ENCODE measurements at regions not wholly inside any gene's neighbourhood (a gene's known extent, or its start where the extent isn't known, plus 50 kb on each side); places are given as distances from the start of the nearest gene placed in this dataset.
"Not testable (repeated sequence)": the region's sequence is repeated elsewhere in the genome, so short reads cannot be mapped to it uniquely, and the experiment has no call there.

- no peak for DNase-seq
Observed at GRCh38 chr21:20215959-20216358, 782.2 kb upstream of the NCAM2 start.

DNA sequence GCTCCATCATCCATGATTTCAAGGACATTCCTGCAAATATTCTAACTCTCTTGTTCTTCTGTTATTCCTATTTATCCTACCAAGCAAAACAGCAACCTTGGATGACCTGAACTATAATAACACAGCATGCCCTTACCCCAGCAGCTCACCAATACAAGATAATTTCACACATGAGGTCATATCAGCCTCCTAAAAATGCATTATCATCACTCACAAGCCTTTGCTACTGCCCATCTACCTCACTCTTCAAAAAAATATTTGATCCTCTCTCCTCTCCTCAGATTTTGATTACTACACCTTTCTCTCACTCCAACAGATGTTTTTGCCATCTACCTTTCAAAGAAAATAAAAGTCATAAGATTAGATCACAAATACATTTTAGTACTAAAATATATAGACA lies 777.6 kb upstream of the NCAM2 start:
- no peak for DNase-seq

DNA sequence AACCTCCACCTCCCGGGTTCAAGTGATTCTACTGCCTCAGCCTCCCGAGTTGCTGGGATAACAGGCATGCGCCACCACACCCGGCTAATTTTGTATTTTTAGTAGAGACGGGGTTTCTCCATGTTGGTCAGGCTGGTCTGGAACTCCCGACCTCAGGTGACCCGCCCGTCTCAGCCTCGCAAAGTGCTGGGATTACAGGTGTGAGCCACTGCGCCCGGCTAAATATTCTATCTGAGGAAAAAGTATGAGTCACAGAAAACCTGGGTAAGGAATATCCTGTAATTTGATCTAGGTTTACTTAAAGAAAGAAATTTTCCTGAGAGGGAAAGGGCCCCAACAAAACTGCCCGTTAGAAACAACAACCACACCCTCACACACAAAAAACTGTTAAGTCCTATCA lies 776.2 kb upstream of the NCAM2 start:
- not testable (repeated sequence) for DNase-seq

- not testable (repeated sequence) for DNase-seq
Observed at GRCh38 chr21:20236649-20237048, 761.6 kb upstream of the NCAM2 start.

DNA sequence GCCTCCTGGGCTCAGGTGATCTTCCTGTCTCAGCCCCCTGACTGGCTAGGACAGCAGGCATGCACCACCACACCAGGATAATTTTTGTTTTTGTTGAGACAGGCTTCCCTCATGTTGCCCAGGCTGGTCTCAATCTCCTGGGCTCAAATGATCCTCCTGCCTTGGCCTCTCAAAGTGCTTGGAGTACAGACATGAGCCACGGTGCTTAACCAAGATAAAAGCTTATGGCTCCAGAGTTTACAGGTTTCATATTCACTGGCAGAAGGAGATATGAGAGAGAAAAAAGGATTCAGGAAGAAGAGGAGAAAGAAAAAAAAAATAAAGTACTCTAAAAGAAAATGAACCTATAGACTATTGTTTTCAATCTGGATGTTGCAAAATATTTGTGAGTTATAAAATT lies 748.8 kb upstream of the NCAM2 start:
- DNase-seq, result no peak

GRCh38 chr21:20250337-20250736 lies 747.9 kb upstream of the NCAM2 start:
- DNase-seq, result no peak

DNA sequence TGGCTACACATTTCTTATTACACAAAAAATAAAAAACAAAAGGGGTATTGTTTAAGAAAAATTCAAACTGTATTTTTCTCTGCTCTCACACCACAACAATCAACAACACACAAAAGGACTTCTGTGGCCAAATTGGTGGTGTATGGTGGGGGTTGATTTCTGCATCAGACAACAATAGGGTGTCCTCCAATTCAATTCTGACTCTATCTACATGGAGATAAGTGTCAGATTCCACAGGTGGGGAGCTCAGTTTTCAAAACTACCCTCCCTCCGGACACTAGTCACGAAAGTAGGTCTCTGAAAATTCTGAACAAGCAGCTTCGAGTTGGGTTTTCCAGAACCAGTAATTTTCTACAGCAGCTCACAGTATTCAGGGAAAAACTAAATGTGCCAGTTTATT lies 744.9 kb upstream of the NCAM2 start:
- DNase-seq, result no peak

DNA sequence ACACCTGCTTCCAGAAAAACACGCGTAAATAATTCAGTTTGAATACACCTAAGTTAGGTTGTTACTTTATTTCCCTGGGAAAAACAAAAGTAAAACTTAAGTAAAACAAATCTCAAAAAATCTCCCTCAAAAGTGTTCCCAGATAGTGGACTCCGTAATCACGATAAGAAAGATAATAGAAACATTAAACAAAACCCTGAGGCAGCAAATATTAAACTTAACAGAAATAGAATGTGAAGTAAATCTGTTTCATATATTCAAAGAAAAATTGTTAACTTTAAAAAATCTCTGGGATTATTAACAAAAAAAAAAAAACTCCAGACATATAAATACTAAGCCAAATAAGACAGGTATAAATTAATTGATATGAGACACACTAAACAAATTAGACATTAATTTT lies 743.2 kb upstream of the NCAM2 start:
- DNase-seq, result no peak

GRCh38 chr21:20257052-20257740 lies 741.0 kb upstream of the NCAM2 start:
- DNase-seq, result no peak

- no peak for DNase-seq
Observed at GRCh38 chr21:20258542-20258941, 739.7 kb upstream of the NCAM2 start.

DNA sequence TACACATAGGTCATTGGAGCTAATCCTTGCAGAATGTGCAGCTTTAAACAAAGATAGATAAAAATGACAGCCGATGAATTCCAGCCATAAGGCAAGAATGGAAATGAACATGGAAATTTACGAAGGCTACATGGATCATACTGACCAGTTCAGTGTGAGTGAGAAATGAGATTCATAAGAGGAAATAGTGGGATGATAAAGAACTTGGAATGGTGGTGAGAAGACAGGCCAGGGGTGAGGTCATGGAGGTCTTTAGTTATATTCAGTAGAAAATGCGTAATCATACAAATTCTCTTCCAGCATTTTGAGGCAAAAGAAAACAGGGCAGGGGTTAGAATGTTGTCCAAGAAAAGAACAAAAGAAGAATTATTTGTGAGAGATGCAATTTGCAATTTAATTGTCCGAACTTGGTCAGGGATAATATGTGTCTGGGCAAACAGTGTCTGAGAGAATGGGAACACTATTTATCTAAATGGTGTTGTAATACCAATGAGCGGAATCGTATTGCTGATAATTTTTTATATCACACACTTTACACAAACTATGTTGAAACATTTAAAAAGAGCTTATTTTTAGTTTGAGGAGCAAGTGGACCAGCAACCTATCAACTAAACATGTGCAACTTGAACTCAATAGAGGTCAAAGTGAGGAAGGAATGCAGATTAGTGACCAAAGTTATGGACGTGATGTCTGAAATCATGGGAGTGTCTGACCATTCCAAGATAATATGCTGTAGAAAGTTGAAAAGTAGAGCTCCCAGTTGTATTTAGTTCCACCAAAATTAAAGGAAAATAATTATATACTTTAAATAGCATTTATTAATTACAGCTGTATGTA lies 739.0 kb upstream of the NCAM2 start:
- no peak for DNase-seq

- DNase-seq, result no peak
Observed at GRCh38 chr21:20260124-20260523, 738.1 kb upstream of the NCAM2 start.

GRCh38 chr21:20261364-20261763 lies 736.8 kb upstream of the NCAM2 start:
- no peak for DNase-seq

DNA sequence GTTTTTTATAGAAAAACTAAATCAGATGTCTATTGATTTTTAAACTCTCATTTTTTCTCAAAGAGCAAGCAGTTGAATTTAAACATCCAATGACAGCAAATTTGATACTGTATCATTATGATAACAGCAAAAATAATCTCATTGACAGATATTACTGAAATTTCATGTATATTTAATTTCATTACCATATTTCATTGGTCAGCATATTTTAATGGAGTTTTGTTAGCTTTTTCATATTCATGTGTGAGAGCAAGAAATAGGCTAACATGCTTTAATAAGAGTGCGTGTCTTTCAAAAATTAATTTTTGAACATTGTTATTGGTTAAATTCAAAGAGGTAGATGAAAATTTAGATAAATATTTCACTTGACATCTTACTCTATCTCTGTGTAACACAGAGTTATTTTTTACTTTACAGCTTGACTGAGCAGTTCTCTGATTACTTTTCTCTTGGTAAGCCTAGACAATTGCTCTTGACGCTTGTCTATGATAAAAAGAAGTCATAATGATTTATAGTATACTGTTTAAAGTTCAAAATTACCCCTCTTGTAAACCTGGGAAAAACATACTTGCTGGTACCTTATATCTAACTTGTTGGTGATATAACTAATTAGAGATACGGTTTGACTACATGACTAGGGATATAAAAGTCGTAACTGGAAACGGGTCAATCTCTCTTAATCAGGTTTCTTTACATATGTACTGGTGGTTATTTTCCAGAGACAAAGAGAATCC lies 732.3 kb upstream of the NCAM2 start:
- no peak for DNase-seq

- DNase-seq, result no peak
Observed at GRCh38 chr21:20266441-20266710, 731.8 kb upstream of the NCAM2 start.

- no peak for DNase-seq
Observed at GRCh38 chr21:20270365-20271055, 727.7 kb upstream of the NCAM2 start.

DNA sequence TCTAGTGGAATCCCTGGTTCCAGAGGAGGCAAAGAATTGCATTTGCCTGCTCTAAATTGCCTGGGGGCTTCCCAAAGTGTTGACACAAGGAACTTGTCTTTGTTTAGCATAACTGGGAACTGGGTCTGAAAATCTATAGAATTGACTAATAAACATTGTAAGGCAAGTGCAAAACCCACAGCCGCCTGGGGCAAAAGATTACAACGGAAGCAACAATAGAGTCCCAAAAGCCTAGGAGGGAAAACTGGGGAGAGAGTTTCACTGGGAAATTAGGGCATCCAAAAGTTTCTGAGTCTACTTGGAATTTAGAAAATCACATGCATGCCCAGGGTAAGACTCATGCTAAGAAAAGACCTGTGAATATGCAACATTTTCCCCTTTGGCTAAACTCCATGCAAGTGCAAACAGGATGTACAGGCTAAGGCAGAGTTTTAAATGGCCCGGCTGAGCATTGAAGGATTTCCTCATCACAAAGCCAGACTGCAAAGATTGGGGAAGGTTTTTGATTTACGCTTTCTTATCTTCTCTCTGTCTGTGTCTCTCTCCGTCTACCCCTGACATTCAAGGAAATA lies 725.3 kb upstream of the NCAM2 start:
- no peak for DNase-seq

GRCh38 chr21:20276377-20276776 lies 721.8 kb upstream of the NCAM2 start:
- no peak for DNase-seq

DNA sequence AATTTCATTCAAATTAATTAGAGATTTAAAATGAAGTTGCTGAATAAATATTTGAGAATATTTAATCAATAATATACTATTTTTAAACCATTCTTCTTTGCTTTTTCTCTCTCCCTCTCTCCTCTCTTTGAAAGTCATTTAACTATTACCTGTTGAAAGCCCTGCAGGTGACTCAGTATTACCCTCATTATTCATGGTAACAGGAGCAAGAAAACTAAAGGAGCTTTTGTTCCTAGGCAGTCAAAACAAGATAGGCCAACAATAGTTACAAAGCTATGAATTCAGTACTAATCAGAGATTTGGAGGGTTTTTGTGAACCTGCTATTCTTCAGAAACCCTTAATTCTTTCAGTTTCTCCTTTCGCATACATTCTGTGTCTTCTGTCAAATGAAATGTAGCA lies 721.3 kb upstream of the NCAM2 start:
- DNase-seq, result no peak

DNA sequence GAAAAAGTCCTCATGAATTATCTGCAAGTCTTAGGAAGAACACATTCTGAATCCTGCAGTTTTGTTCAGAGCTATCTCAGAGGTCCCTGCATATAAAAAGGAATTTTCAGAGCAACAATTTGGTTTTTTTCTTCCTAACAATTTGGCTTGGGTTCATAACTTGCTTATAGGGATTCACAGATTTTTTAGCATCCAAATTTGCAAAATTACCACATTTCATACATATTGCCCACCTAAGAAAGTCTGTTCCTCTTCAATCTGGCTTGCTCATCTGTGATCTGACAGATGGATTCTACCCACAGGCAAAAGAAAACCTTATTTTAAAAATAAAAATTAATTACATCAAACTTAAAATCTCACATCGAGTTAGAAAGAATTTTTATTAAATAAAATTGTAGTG lies 714.4 kb upstream of the NCAM2 start:
- DNase-seq, result no peak

GRCh38 chr21:20292280-20292679 lies 705.9 kb upstream of the NCAM2 start:
- DNase-seq, result no peak

- DNase-seq, result not testable (repeated sequence)
Observed at GRCh38 chr21:20292854-20293253, 705.4 kb upstream of the NCAM2 start.

DNA sequence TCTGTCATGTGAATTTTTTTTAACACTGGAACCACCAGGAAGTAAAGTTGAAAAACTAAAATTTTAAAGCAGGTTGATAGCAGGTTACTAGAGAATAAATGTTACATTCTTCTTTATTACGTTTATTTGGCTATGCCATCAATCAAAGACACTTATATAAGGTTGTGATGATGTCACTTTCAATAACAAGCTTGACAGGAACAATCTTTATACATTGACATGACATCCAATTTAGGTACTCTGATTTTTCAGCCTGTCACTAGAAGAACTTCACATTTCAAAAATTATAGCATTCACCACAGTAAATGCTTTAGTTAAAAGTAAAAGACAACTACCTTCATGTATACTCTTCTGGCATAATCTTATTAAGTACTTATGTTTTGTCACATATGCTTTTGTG lies 696.8 kb upstream of the NCAM2 start:
- no peak for DNase-seq

All from right forelimb (tissue), 1 donor.